Smooth muscle cell (in vitro differentiated cells): ENCODE measurements at regions not wholly inside any gene's neighbourhood (a gene's known extent, or its start where the extent isn't known, plus 50 kb on each side); places are given as distances from the start of the nearest gene placed in this dataset.

Experiments
- DNase-seq: peaks from one replicate; lab custom pipeline; 2025; ENCODE audit not compliant: unreplicated experiment; lab: John Stamatoyannopoulos, UW
- H2AFZ ChIP-seq: fragments of 200-600 bp; sonication (generic); 2 replicates; pipeline ENCODE4 v1.6.0; 2016; ENCODE audit warnings: antibody characterized with exemption, low read depth, mild to moderate bottlenecking
- H3F3A ChIP-seq: fragments of 200-600 bp; sonication (generic); 2 replicates; pipeline ENCODE4 v1.6.0; 2017; ENCODE audit warnings: antibody characterized with exemption, low read depth
- H3K27ac ChIP-seq: fragments of 200-600 bp; sonication (generic); 2 replicates; pipeline ENCODE4 v1.5.1; 2016; ENCODE audit warnings: low read depth, mild to moderate bottlenecking
- H3K27me3 ChIP-seq: fragments of 200-600 bp; sonication (generic); 2 replicates; pipeline ENCODE4 v1.6.1; 2016; ENCODE audit warnings: low read depth, mild to moderate bottlenecking
- H3K36me3 ChIP-seq: fragments of 200-600 bp; sonication (generic); 2 replicates; pipeline ENCODE4 v1.5.1; 2016; ENCODE audit warnings: low read depth
- H3K4me1 ChIP-seq: fragments of 200-600 bp; sonication (generic); 2 replicates; pipeline ENCODE4 v1.5.1; 2016; ENCODE audit warnings: low read depth
- H3K4me2 ChIP-seq: fragments of 200-600 bp; sonication (generic); 2 replicates; pipeline ENCODE4 v1.6.0; 2016; ENCODE audit warnings: mild to moderate bottlenecking
- H3K4me3 ChIP-seq: fragments of 200-600 bp; sonication (generic); 2 replicates; pipeline ENCODE4 v1.5.1; 2016; ENCODE audit warnings: mild to moderate bottlenecking
- H3K79me2 ChIP-seq: fragments of 200-600 bp; sonication (generic); 2 replicates; pipeline ENCODE4 v1.6.0; 2016; ENCODE audit warnings: low read depth, mild to moderate bottlenecking
- H3K9ac ChIP-seq: fragments of 200-600 bp; sonication (generic); 2 replicates; pipeline ENCODE4 v1.6.0; 2016; ENCODE audit warnings: low read depth
- H3K9me3 ChIP-seq: fragments of 200-600 bp; sonication (generic); replicated peaks from 2 replicates; pipeline ENCODE4 v1.5.1; 2016; ENCODE audit warnings: low read depth
- H4K20me1 ChIP-seq: fragments of 200-600 bp; sonication (generic); 2 replicates; pipeline ENCODE4 v1.6.0; 2016; ENCODE audit warnings: low read depth
- CTCF ChIP-seq: fragments of 200-600 bp; sonication (generic); IDR thresholded peaks from 2 replicates; pipeline ENCODE4 v1.5.1; 2017; ENCODE audit warnings: borderline replicate concordance, mild to moderate bottlenecking, antibody characterized with exemption; ENCODE audit not compliant: insufficient read depth, poor library complexity, severe bottlenecking
- WGBS: methylation state at CpG from one replicate; pipeline ENCODE4 v1.1.7; 2016; ENCODE audit warnings: low lambda C conversion rate; 5-methylcytosine and 5-hydroxymethylcytosine counted together

- no peak for DNase-seq
These were observed 672.4 kb upstream of the ADAMTS5 start for GRCh38 chr21:27639286-27639685.

GRCh38 chr21:27636656-27637055 lies 669.8 kb upstream of the ADAMTS5 start:
- Histone ChIP-seq H3K4me2 (no peak overlapping the region), H3K27ac (peak overlapping the region; percentile 65), H4K20me1 (no peaks in the 10 kb centered on the region), H3K9ac (no peak overlapping the region), H3K4me1 (peaks cover 7% of the 10 kb centered on the region), H3F3A (peaks cover 4% of the 10 kb centered on the region), H3K36me3 (no peaks in the 10 kb centered on the region), H2AFZ (no peak overlapping the region), H3K79me2 (no peaks in the 10 kb centered on the region), H3K9me3 (no peaks in the 10 kb centered on the region), H3K27me3 (no peaks in the 10 kb centered on the region), H3K4me3 (no peak overlapping the region)
- DNase-seq = no peak
- 36% methylated on average over 2 of the region's 2 CpGs for WGBS
- TF ChIP-seq CTCF = no peak

More at GRCh38 chr21:27639286-27639685, 672.4 kb upstream of the ADAMTS5 start:
- Histone ChIP-seq H3K27ac (no peak overlapping the region), H3K27me3 (no peaks in the 10 kb centered on the region), H2AFZ (no peak overlapping the region), H3K9ac (no peak overlapping the region), H3K79me2 (no peaks in the 10 kb centered on the region), H3K4me1 (no peaks in the 10 kb centered on the region), H3K4me2 (no peak overlapping the region), H4K20me1 (no peaks in the 10 kb centered on the region), H3F3A (peaks cover 4% of the 10 kb centered on the region), H3K4me3 (no peak overlapping the region), H3K36me3 (no peaks in the 10 kb centered on the region), H3K9me3 (no peaks in the 10 kb centered on the region)
- TF ChIP-seq CTCF = no peak

GRCh38 chr21:27633631-27634030 lies 666.7 kb upstream of the ADAMTS5 start:
- Histone ChIP-seq H3K9me3 (no peaks in the 10 kb centered on the region), H3K4me1 (peaks cover 9% of the 10 kb centered on the region), H3K27ac (no peak overlapping the region), H3K27me3 (no peaks in the 10 kb centered on the region), H3F3A (peaks cover 4% of the 10 kb centered on the region), H2AFZ (no peak overlapping the region), H3K79me2 (no peaks in the 10 kb centered on the region), H4K20me1 (no peaks in the 10 kb centered on the region), H3K36me3 (no peaks in the 10 kb centered on the region), H3K4me2 (no peak overlapping the region), H3K9ac (no peak overlapping the region), H3K4me3 (no peak overlapping the region)
- TF ChIP-seq CTCF = no peak
- 60% methylated on average over 3 of the region's 3 CpGs for WGBS
- DNase-seq = no peak

- no peaks in the 10 kb centered on the region for H3K9me3 ChIP-seq
- no peaks in the 10 kb centered on the region for H4K20me1 ChIP-seq
- no peak overlapping the region for H3K4me3 ChIP-seq
- H2AFZ ChIP-seq = no peak overlapping the region
- no peaks in the 10 kb centered on the region for H3K27me3 ChIP-seq
- H3K4me1 ChIP-seq = peaks cover 9% of the 10 kb centered on the region
- H3F3A ChIP-seq = peaks cover 3% of the 10 kb centered on the region
- no peaks in the 10 kb centered on the region for H3K79me2 ChIP-seq
- DNase-seq = no peak
- H3K36me3 ChIP-seq = no peaks in the 10 kb centered on the region
- peak overlapping the region; percentile 84 for H3K27ac ChIP-seq
- TF ChIP-seq CTCF = no peak
- H3K9ac ChIP-seq = peak overlapping the region; percentile 29
- H3K4me2 ChIP-seq = peak overlapping the region; percentile 42
- 19% methylated on average over 1 of the region's 1 CpG for WGBS
These were observed 664.6 kb upstream of the ADAMTS5 start for GRCh38 chr21:27631471-27631870.
